ENCODE measurements at regions not wholly inside any gene's neighbourhood (a gene's known extent, or its start where the extent isn't known, plus 50 kb on each side); places are given as distances from the start of the nearest gene placed in this dataset.

GRCh38 chr4:147289181-147289580, 191.7 kb upstream of the EDNRA start:
- H2BK12ac ChIP-seq (ENCODE audit: low read depth, low read length) = no peak overlapping the region
- TF ChIP-seq MAFK (IDR thresholded peaks at IDR 0.05; ENCODE audit: low read depth, low read length) (no peak), HDAC6 (IDR thresholded peaks at IDR 0.05; ENCODE audit: low read depth, low read length) (no peak), SP1 (IDR thresholded peaks at IDR 0.05; ENCODE audit: low read depth, low read length) (no peak), BRCA1 (IDR thresholded peaks at IDR 0.05; ENCODE audit: low read depth, low read length) (no peak), SUZ12 (IDR thresholded peaks at IDR 0.05; ENCODE audit: low read length) (no peak), SIRT6 (IDR thresholded peaks at IDR 0.05; ENCODE audit: low read length) (no peak), CHD2 (IDR thresholded peaks at IDR 0.05; ENCODE audit: low read length) (no peak)
- H4K20me1 ChIP-seq (replicated peaks in 1 of 2; ENCODE audit: control insufficient read depth in 1 of 2, insufficient read depth in 2 of 2, low read length in 2 of 2) = no peaks in the 10 kb centered on the region
- no peak overlapping the region for H3K18ac ChIP-seq (ENCODE audit: extremely low read depth, low read length)
- H3K36me3 ChIP-seq (ENCODE audit: control insufficient read depth in 2 of 4, insufficient read depth in 4 of 4, low read length in 3 of 4) = no peaks in the 10 kb centered on the region; a peak in 1 of 8 replicates
- H3K14ac ChIP-seq (ENCODE audit: insufficient read length) = no peak overlapping the region
- H3K79me1 ChIP-seq (ENCODE audit: low read depth, low read length) = no peaks in the 10 kb centered on the region
- H2AK5ac ChIP-seq (ENCODE audit: low read depth, low read length) = no peak overlapping the region
- no peaks in the 10 kb centered on the region for H3K9me3 ChIP-seq (ENCODE audit: insufficient read depth in 2 of 2, low read depth in 1 of 2, low read length in 1 of 2)
- CTCF ChIA-PET (ENCODE audit: partially characterized antibody) = interaction anchor here (1.1 to 1.2 kb wide), 2 partner anchors 61 to 90 kb away, joined by 3 to 4 read pairs; no protein-coding TSS in a partner anchor
- no peak overlapping the region for H2BK15ac ChIP-seq (ENCODE audit: low read length)
- FAIRE-seq (no peak), DNase-seq (ENCODE audit: low read depth in 1 of 2, low spot score in 2 of 2) (no peak)
- no peak overlapping the region for H3K23ac ChIP-seq (ENCODE audit: insufficient read length)
- POLR2A ChIA-PET (ENCODE audit: partially characterized antibody) = no interaction called here
- WGBS, 2 experiments (ENCODE audit: extremely low coverage in 1 of 2, insufficient coverage in 1 of 2, insufficient read length in 1 of 2, insufficient replicate concordance in 2 of 2, low coverage in 1 of 2, low lambda C conversion rate in 2 of 2, missing lambda C conversion rate in 1 of 2) = 89% methylated on average over 5 of the region's 5 CpGs; no CpG with 5 or more reads in 1 of the 2 experiments
- no peak overlapping the region for H2BK120ac ChIP-seq (replicated peaks; ENCODE audit: low read depth, low read length)
- H3K56ac ChIP-seq (replicated peaks; ENCODE audit: insufficient read length, low read depth, low read length) = no peak overlapping the region
- H3K9ac ChIP-seq (replicated peaks in 1 of 4; ENCODE audit: extremely low read depth in 1 of 4, low read depth in 3 of 4, low read length in 3 of 4) = no peak overlapping the region
- no peak overlapping the region for H3K4me2 ChIP-seq (ENCODE audit: insufficient read depth in 1 of 2, low read depth in 2 of 2, low read length in 2 of 2)
- H2BK20ac ChIP-seq (ENCODE audit: low read length) = no peak overlapping the region
- no peak overlapping the region for H3K4ac ChIP-seq (replicated peaks; ENCODE audit: insufficient read length, low read depth, low read length)
- no peak overlapping the region for H4K91ac ChIP-seq (replicated peaks; ENCODE audit: insufficient read length, low read length)
- no peaks in the 10 kb centered on the region for H3K27me3 ChIP-seq (replicated peaks in 1 of 4; ENCODE audit: control insufficient read depth in 3 of 4, extremely low read depth in 1 of 4, insufficient read depth in 3 of 4, low read length in 3 of 4)
- no peak overlapping the region for H4K5ac ChIP-seq (ENCODE audit: insufficient read length, low read depth, low read length)
- no peak overlapping the region for H2BK5ac ChIP-seq (ENCODE audit: low read depth, low read length)
- no peak overlapping the region for H2AFZ ChIP-seq (ENCODE audit: low read length)
- no peaks in the 10 kb centered on the region for H3K79me2 ChIP-seq (ENCODE audit: control insufficient read depth in 1 of 2, insufficient read depth in 2 of 2, low read length in 2 of 2)
- no peak overlapping the region for H3K4me3 ChIP-seq (ENCODE audit: extremely low read depth in 1 of 4, insufficient read depth in 2 of 4, low read depth in 3 of 4, low read length in 4 of 4)
- no peak overlapping the region for H3K27ac ChIP-seq (ENCODE audit: low read depth, low read length)
- H3K4me1 ChIP-seq (replicated peaks in 1 of 4; ENCODE audit: control insufficient read depth in 3 of 4, insufficient read depth in 4 of 4, low read length in 3 of 4) = no peaks in the 10 kb centered on the region
- H3K23me2 ChIP-seq (ENCODE audit: low read depth, low read length) = no peaks in the 10 kb centered on the region; the same call in 1 of the 2 replicates
- H4K8ac ChIP-seq (ENCODE audit: extremely low read depth, insufficient read depth, low read length) = no peak overlapping the region
